Skin epidermis (tissue), 12 donors: ENCODE measurements at regions not wholly inside any gene's neighbourhood (a gene's known extent, or its start where the extent isn't known, plus 50 kb on each side); places are given as distances from the start of the nearest gene placed in this dataset.

ENCODE experiments used
- H3K27ac ChIP-seq, 21 experiments: fragments of 200-600 bp; sonication (generic) in 11 of 21; one replicate each; pipeline ENCODE4 v1.5.0; 2020; ENCODE audit warnings: mild to moderate bottlenecking in 3 of 21, inconsistent platforms in 2 of 21, moderate library complexity in 2 of 21
- H3K4me3 ChIP-seq, 7 experiments: fragments of 200-600 bp; sonication (generic) in 2 of 7; one replicate each; pipeline ENCODE4 v1.5.0; 2020; ENCODE audit warnings: inconsistent platforms in 2 of 7, mild to moderate bottlenecking in 2 of 7, moderate library complexity in 1 of 7

- Histone ChIP-seq H3K27ac (no peak overlapping the region), H3K4me3 (no peak overlapping the region)
Measured at GRCh38 chr10:78391585-78391984, 357.9 kb downstream of the RPS24 start.

- H3K27ac ChIP-seq = no peak overlapping the region
- no peak overlapping the region for H3K4me3 ChIP-seq
Measured at GRCh38 chr10:78392197-78392596, 358.5 kb downstream of the RPS24 start.

GRCh38 chr10:78393094-78393493 is 359.4 kb downstream of the RPS24 start:
- Histone ChIP-seq H3K4me3 (no peak overlapping the region), H3K27ac (no peak overlapping the region)

- Histone ChIP-seq H3K27ac (no peak overlapping the region), H3K4me3 (no peak overlapping the region)
Measured at GRCh38 chr10:78394047-78394446, 360.4 kb downstream of the RPS24 start.

GRCh38 chr10:78395162-78395561 is 361.5 kb downstream of the RPS24 start:
- no peak overlapping the region for H3K4me3 ChIP-seq
- no peak overlapping the region for H3K27ac ChIP-seq

- H3K27ac ChIP-seq = no peak overlapping the region
- no peak overlapping the region for H3K4me3 ChIP-seq
Measured at GRCh38 chr10:78396754-78397153, 363.1 kb downstream of the RPS24 start.

GRCh38 chr10:78397786-78398185 is 364.1 kb downstream of the RPS24 start:
- H3K4me3 ChIP-seq = no peak overlapping the region
- H3K27ac ChIP-seq = peak overlapping the region in 1 of 21 experiments; percentile 31

- Histone ChIP-seq H3K27ac (peak overlapping the region in 1 of 21 experiments; percentile 31), H3K4me3 (no peak overlapping the region)
Measured at GRCh38 chr10:78398382-78398781, 364.7 kb downstream of the RPS24 start.

- H3K27ac ChIP-seq = no peak overlapping the region
Measured at GRCh38 chr10:78401624-78402367, 368.1 kb downstream of the RPS24 start.

GRCh38 chr10:78402591-78402990 is 368.9 kb downstream of the RPS24 start:
- H3K27ac ChIP-seq = no peak overlapping the region

More at GRCh38 chr10:78401624-78402367, 368.1 kb downstream of the RPS24 start:
- no peak overlapping the region for H3K4me3 ChIP-seq

GRCh38 chr10:78403781-78404180 is 370.1 kb downstream of the RPS24 start:
- no peak overlapping the region for H3K27ac ChIP-seq
- no peak overlapping the region for H3K4me3 ChIP-seq

More at GRCh38 chr10:78402591-78402990, 368.9 kb downstream of the RPS24 start:
- H3K4me3 ChIP-seq = no peak overlapping the region

- no peak overlapping the region for H3K27ac ChIP-seq
- H3K4me3 ChIP-seq = no peak overlapping the region
Measured at GRCh38 chr10:78404296-78404695, 370.6 kb downstream of the RPS24 start.

- Histone ChIP-seq H3K4me3 (no peak overlapping the region), H3K27ac (no peak overlapping the region)
Measured at GRCh38 chr10:78405231-78405630, 371.6 kb downstream of the RPS24 start.

GRCh38 chr10:78405736-78406135 is 372.1 kb downstream of the RPS24 start:
- H3K4me3 ChIP-seq = no peak overlapping the region

GRCh38 chr10:78406648-78407008 is 373.0 kb downstream of the RPS24 start:
- H3K4me3 ChIP-seq = peak overlapping the region in 2 of 7 experiments; percentile 17 to 18
- H3K27ac ChIP-seq = peak overlapping the region in 1 of 21 experiments; percentile 76

More at GRCh38 chr10:78405736-78406135, 372.1 kb downstream of the RPS24 start:
- H3K27ac ChIP-seq = peak overlapping the region in 1 of 21 experiments; percentile 42

- H3K27ac ChIP-seq = peak overlapping the region in 2 of 21 experiments; percentile 8 to 76
- peak overlapping the region in 2 of 7 experiments; percentile 17 to 18 for H3K4me3 ChIP-seq
Measured at GRCh38 chr10:78407009-78407711, 373.5 kb downstream of the RPS24 start.

GRCh38 chr10:78407966-78408365 is 374.3 kb downstream of the RPS24 start:
- no peak overlapping the region for H3K4me3 ChIP-seq
- peak overlapping the region in 1 of 21 experiments; percentile 76 for H3K27ac ChIP-seq

- peak overlapping the region in 7 of 21 experiments; percentile 1 to 76 (median 31) for H3K27ac ChIP-seq
- H3K4me3 ChIP-seq = no peak overlapping the region
Measured at GRCh38 chr10:78408671-78409472, 375.2 kb downstream of the RPS24 start.

GRCh38 chr10:78410046-78410965 is 376.6 kb downstream of the RPS24 start:
- H3K4me3 ChIP-seq = no peak overlapping the region
- no peak overlapping the region for H3K27ac ChIP-seq
